GM12873 (cell line): ENCODE measurements at regions not wholly inside any gene's neighbourhood (a gene's known extent, or its start where the extent isn't known, plus 50 kb on each side); places are given as distances from the start of the nearest gene placed in this dataset.

ENCODE experiments used
- CTCF ChIP-seq: IDR thresholded peaks from 2 replicates; pipeline ENCODE4 v1.5.1; 2012; ENCODE audit warnings: low read depth, mild to moderate bottlenecking, moderate library complexity, low read length, control low read depth; ENCODE audit not compliant: insufficient read depth; ENCODE audit errors: missing control alignments

DNA sequence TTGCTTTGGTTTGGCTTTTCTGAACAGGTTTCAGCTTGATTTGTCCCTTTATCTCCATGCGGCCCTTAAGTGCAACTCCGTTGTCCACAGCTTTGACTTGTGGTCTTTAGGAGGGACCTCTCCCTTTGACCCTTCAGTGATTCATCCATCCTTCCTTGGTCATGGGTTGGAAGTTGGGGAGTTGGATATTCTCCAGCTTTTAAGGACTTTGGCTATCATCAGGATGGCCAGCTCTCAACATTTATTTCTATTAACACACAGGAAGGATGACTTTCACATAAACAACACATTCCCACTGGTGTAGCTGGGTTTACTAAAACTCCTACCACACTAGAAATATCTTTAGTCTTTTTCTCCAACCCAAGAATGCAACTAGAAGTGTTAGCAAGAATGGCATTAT, 50.9 kb upstream of the E2F7 start:
- no peak for TF ChIP-seq CTCF

DNA sequence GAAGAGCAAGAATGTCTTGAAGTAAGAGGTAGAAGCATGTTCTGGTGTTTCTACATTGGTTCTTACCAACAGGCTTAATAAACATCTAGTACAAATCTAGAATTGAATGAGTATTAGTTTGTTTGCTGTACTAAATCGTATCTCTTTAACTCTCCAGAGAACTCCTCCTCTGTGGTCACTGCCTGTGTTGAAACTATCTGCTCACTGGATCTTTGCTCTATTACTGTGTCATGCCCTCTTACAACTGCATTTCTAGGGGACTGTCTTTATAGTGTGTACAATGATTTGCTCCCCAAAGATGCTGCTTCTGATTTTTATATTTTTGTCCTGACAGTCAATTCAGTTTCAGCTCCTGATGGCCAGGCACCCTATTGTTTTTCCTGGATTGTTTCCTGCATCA, 50.1 kb upstream of the E2F7 start:
- no peak for TF ChIP-seq CTCF
